GM18861 (cell line): ENCODE measurements at regions not wholly inside any gene's neighbourhood (a gene's known extent, or its start where the extent isn't known, plus 50 kb on each side); places are given as distances from the start of the nearest gene placed in this dataset.
A peak's percentile ranks its signal among the peaks of the same experiment; 100 is the strongest.
"Not testable (repeated sequence)": the region's sequence is repeated elsewhere in the genome, so short reads cannot be mapped to it uniquely, and the experiment has no call there.

Experiments used
- ATAC-seq: cut with Tn5 transposase; IDR thresholded peaks from one replicate; pipeline ENCODE4 v1.9.1; 2021; ENCODE audit not compliant: unreplicated experiment

GRCh38 chr10:37576154-37576553 lies 281.3 kb downstream of the ZNF248 start:
- ATAC-seq, result no peak

GRCh38 chr10:37572206-37572605 lies 285.2 kb downstream of the ZNF248 start:
- ATAC-seq, result no peak

GRCh38 chr10:37566332-37566731 lies 291.1 kb downstream of the ZNF248 start:
- no peak for ATAC-seq

GRCh38 chr10:37563715-37564108 lies 293.7 kb downstream of the ZNF248 start:
- ATAC-seq, result no peak

GRCh38 chr10:37563107-37563714 lies 294.2 kb downstream of the ZNF248 start:
- ATAC-seq, result no peak

GRCh38 chr10:37552881-37553280 lies 304.5 kb downstream of the ZNF248 start:
- no peak for ATAC-seq

GRCh38 chr10:37549054-37549453 lies 308.4 kb downstream of the ZNF248 start:
- ATAC-seq, result no peak

- no peak for ATAC-seq
Observed at GRCh38 chr10:37535459-37536246, 321.8 kb downstream of the ZNF248 start.

GRCh38 chr10:37534166-37534565 lies 323.2 kb downstream of the ZNF248 start:
- ATAC-seq, result no peak

GRCh38 chr10:37525410-37525809 lies 332.0 kb downstream of the ZNF248 start:
- not testable (repeated sequence) for ATAC-seq

GRCh38 chr10:37520488-37520887 lies 336.9 kb downstream of the ZNF248 start:
- ATAC-seq, result no peak

GRCh38 chr10:37510520-37510919 lies 346.9 kb downstream of the ZNF248 start:
- not testable (repeated sequence) for ATAC-seq

- no peak for ATAC-seq
Observed at GRCh38 chr10:37496061-37496460, 361.3 kb downstream of the ZNF248 start.

- peak; percentile 51 for ATAC-seq
Observed at GRCh38 chr10:37495415-37495814, 362.0 kb downstream of the ZNF248 start.

GRCh38 chr10:37493185-37493796 lies 364.1 kb downstream of the ZNF248 start:
- ATAC-seq, result not testable (repeated sequence)

- ATAC-seq, result no peak
Observed at GRCh38 chr10:37490266-37490665, 364.9 kb downstream of the ANKRD30A start.

GRCh38 chr10:37489658-37490003 lies 364.2 kb downstream of the ANKRD30A start:
- no peak for ATAC-seq

- ATAC-seq, result no peak
Observed at GRCh38 chr10:37488792-37489657, 363.6 kb downstream of the ANKRD30A start.

- not testable (repeated sequence) for ATAC-seq
Observed at GRCh38 chr10:37480596-37480995, 355.2 kb downstream of the ANKRD30A start.

- no peak for ATAC-seq
Observed at GRCh38 chr10:37479469-37479868, 354.1 kb downstream of the ANKRD30A start.

- ATAC-seq, result no peak
Observed at GRCh38 chr10:37478381-37478780, 353.0 kb downstream of the ANKRD30A start.
